OCI-LY1 (cell line): ENCODE measurements at regions not wholly inside any gene's neighbourhood (a gene's known extent, or its start where the extent isn't known, plus 50 kb on each side); places are given as distances from the start of the nearest gene placed in this dataset.

Experiments
- EZH2 ChIP-seq: fragments of 200-600 bp; sonication (generic), shearing (Covaris generic); IDR thresholded peaks from 2 replicates; pipeline ENCODE4 v1.8.0; 2017; ENCODE audit warnings: borderline replicate concordance, mixed run types, mild to moderate bottlenecking, antibody characterized with exemption, low read length, moderate library complexity, mixed read lengths
- TF ChIP-seq, protein P1 (sequence below): fragments of 200-600 bp; sonication (generic), shearing (Covaris generic); IDR thresholded peaks from 2 replicates; pipeline ENCODE4 v1.5.1; 2017; ENCODE audit warnings: mild to moderate bottlenecking, antibody characterized with exemption, low read length, moderate library complexity, mixed read lengths

DNA sequence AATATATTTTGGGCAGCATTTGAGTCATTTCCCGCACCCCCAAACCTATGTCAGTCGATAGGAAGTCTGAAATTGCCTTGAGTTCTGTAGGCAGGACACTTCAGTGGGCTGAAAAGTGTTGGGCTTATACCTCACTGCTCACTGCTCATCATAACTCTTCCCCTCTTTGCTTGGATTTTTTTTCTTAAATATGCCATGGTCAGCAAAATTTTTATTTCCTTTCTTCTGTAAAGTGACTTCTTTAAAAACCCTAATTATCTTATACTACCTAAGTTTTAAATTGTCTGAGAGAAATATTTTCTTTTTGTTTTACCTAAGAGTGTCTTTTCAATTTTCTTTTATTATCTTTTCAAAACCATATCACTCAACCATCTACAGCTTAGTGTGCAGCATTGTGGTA, 129.2 kb downstream of the KIF20B start:
- TF ChIP-seq, protein P1, sequence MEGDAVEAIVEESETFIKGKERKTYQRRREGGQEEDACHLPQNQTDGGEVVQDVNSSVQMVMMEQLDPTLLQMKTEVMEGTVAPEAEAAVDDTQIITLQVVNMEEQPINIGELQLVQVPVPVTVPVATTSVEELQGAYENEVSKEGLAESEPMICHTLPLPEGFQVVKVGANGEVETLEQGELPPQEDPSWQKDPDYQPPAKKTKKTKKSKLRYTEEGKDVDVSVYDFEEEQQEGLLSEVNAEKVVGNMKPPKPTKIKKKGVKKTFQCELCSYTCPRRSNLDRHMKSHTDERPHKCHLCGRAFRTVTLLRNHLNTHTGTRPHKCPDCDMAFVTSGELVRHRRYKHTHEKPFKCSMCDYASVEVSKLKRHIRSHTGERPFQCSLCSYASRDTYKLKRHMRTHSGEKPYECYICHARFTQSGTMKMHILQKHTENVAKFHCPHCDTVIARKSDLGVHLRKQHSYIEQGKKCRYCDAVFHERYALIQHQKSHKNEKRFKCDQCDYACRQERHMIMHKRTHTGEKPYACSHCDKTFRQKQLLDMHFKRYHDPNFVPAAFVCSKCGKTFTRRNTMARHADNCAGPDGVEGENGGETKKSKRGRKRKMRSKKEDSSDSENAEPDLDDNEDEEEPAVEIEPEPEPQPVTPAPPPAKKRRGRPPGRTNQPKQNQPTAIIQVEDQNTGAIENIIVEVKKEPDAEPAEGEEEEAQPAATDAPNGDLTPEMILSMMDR: no peak
- TF ChIP-seq EZH2: no peak
